NCI-H146 treated with DMSO at 0.1 percent for 48 hours (cell line): ENCODE measurements at regions not wholly inside any gene's neighbourhood (a gene's known extent, or its start where the extent isn't known, plus 50 kb on each side); places are given as distances from the start of the nearest gene placed in this dataset.

ENCODE experiments used
- DNase-seq: peaks from one replicate; lab custom pipeline; 2025; ENCODE audit not compliant: unreplicated experiment; lab: John Stamatoyannopoulos, UW

- no peak for DNase-seq
These were observed 177.1 kb downstream of the IRS1 start for GRCh38 chr2:226622484-226622883.

- DNase-seq = no peak
These were observed 179.4 kb downstream of the IRS1 start for GRCh38 chr2:226620176-226620575.

GRCh38 chr2:226619707-226620106 lies 179.9 kb downstream of the IRS1 start:
- no peak for DNase-seq

GRCh38 chr2:226618875-226619605 lies 180.6 kb downstream of the IRS1 start:
- no peak for DNase-seq

- no peak for DNase-seq
These were observed 181.1 kb downstream of the IRS1 start for GRCh38 chr2:226618544-226618874.

GRCh38 chr2:226615891-226616290 lies 183.7 kb downstream of the IRS1 start:
- no peak for DNase-seq

- no peak for DNase-seq
These were observed 187.7 kb downstream of the IRS1 start for GRCh38 chr2:226611944-226612318.

- no peak for DNase-seq
These were observed 188.2 kb downstream of the IRS1 start for GRCh38 chr2:226611196-226611943.

GRCh38 chr2:226609366-226609765 lies 190.3 kb downstream of the IRS1 start:
- DNase-seq = no peak

- no peak for DNase-seq
These were observed 191.2 kb downstream of the IRS1 start for GRCh38 chr2:226608451-226608850.

GRCh38 chr2:226607379-226607778 lies 192.2 kb downstream of the IRS1 start:
- DNase-seq = no peak

GRCh38 chr2:226605642-226606041 lies 194.0 kb downstream of the IRS1 start:
- DNase-seq = no peak

- DNase-seq = no peak
These were observed 196.0 kb downstream of the IRS1 start for GRCh38 chr2:226603606-226604005.

GRCh38 chr2:226601881-226602662 lies 197.5 kb downstream of the IRS1 start:
- DNase-seq = no peak

- DNase-seq = no peak
These were observed 198.8 kb downstream of the IRS1 start for GRCh38 chr2:226600802-226601201.

GRCh38 chr2:226600184-226600583 lies 199.4 kb downstream of the IRS1 start:
- DNase-seq = no peak

- no peak for DNase-seq
These were observed 210.6 kb downstream of the IRS1 start for GRCh38 chr2:226589043-226589442.

GRCh38 chr2:226585130-226585561 lies 214.5 kb downstream of the IRS1 start:
- DNase-seq = no peak

- no peak for DNase-seq
These were observed 215.0 kb downstream of the IRS1 start for GRCh38 chr2:226584518-226585055.

- no peak for DNase-seq
These were observed 215.9 kb downstream of the IRS1 start for GRCh38 chr2:226583715-226584114.

- DNase-seq = no peak
These were observed 218.0 kb downstream of the IRS1 start for GRCh38 chr2:226581661-226582060.

GRCh38 chr2:226581004-226581403 lies 218.6 kb downstream of the IRS1 start:
- DNase-seq = no peak
